ENCODE measurements at regions not wholly inside any gene's neighbourhood (a gene's known extent, or its start where the extent isn't known, plus 50 kb on each side); places are given as distances from the start of the nearest gene placed in this dataset.

- TF ChIP-seq CTCF (conservative IDR thresholded peaks at IDR 0.05; ENCODE audit: low read depth, low read length) = no peak
- no peak for TF ChIP-seq EZH2 (IDR thresholded peaks at IDR 0.05; ENCODE audit: borderline replicate concordance, low read depth, low read length, poor library complexity, severe bottlenecking)
Measured at GRCh38 chr3:163071713-163072112, 1575.1 kb downstream of the OTOL1 start.

Measured in A673 (cell line).